ENCODE measurements at regions not wholly inside any gene's neighbourhood (a gene's known extent, or its start where the extent isn't known, plus 50 kb on each side); places are given as distances from the start of the nearest gene placed in this dataset.
"Not testable (repeated sequence)": the region's sequence is repeated elsewhere in the genome, so short reads cannot be mapped to it uniquely, and the experiment has no call there.

- no peak for DNase-seq (ENCODE audit: low read depth)
Observed at GRCh38 chr20:29313481-29313880, 1944.0 kb upstream of the DEFB115 start.

GRCh38 chr20:29314294-29314693 lies 1943.2 kb upstream of the DEFB115 start:
- no peak for TF ChIP-seq CTCF (conservative IDR thresholded peaks at IDR 0.05; ENCODE audit: control insufficient read depth, insufficient read depth, low read depth, low read length)
- no peak overlapping the region for H3K4me3 ChIP-seq (ENCODE audit: control insufficient read depth, low read depth, low read length)
- DNase-seq (ENCODE audit: low read depth), result no peak

More at GRCh38 chr20:29313481-29313880, 1944.0 kb upstream of the DEFB115 start:
- H3K4me3 ChIP-seq (ENCODE audit: control insufficient read depth, low read depth, low read length), result no peak overlapping the region
- no peak for TF ChIP-seq CTCF (conservative IDR thresholded peaks at IDR 0.05; ENCODE audit: control insufficient read depth, insufficient read depth, low read depth, low read length)

DNA sequence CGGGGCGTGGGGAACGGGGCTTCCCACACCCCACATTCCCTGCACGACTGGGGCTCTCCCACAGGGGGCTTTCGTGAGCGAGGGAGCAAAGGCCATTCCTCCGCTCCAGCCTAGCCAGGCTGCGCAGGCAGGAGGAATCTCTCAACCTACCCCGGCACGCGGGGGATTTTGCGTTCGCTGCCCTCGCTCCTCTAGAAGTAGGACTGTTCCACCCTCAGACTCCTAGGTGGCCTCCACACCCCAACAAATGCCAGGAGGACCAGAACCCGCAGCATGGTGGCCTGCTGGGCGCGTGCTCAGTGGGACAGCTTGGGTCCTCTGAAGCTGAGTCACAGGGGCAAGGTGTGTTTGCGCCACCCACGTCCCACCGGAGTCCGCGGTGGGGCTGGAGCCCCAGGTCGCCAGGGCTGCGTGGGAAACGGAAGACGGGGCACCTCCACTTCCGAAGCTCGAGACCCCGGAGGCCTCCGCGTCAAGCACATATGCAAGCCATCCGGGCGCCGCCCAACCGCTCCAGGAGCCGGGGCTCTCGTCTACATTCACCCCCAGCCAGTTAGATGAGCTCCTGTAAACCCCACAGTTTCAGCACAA lies 1938.5 kb upstream of the DEFB115 start:
- no peak for TF ChIP-seq CTCF (conservative IDR thresholded peaks at IDR 0.05; ENCODE audit: control insufficient read depth, insufficient read depth, low read depth, low read length)
- no peak overlapping the region for H3K4me3 ChIP-seq (ENCODE audit: control insufficient read depth, low read depth, low read length)
- DNase-seq (ENCODE audit: low read depth), result no peak

- no peak for DNase-seq (ENCODE audit: low read depth)
- no peak overlapping the region for H3K4me3 ChIP-seq (ENCODE audit: control insufficient read depth, low read depth, low read length)
- no peak for TF ChIP-seq CTCF (conservative IDR thresholded peaks at IDR 0.05; ENCODE audit: control insufficient read depth, insufficient read depth, low read depth, low read length)
Observed at GRCh38 chr20:29319725-29320124, 1937.7 kb upstream of the DEFB115 start.

GRCh38 chr20:29320216-29320949 lies 1937.1 kb upstream of the DEFB115 start:
- not testable (repeated sequence) for H3K4me3 ChIP-seq (ENCODE audit: control insufficient read depth, low read depth, low read length); DNase-seq (ENCODE audit: low read depth)

DNA sequence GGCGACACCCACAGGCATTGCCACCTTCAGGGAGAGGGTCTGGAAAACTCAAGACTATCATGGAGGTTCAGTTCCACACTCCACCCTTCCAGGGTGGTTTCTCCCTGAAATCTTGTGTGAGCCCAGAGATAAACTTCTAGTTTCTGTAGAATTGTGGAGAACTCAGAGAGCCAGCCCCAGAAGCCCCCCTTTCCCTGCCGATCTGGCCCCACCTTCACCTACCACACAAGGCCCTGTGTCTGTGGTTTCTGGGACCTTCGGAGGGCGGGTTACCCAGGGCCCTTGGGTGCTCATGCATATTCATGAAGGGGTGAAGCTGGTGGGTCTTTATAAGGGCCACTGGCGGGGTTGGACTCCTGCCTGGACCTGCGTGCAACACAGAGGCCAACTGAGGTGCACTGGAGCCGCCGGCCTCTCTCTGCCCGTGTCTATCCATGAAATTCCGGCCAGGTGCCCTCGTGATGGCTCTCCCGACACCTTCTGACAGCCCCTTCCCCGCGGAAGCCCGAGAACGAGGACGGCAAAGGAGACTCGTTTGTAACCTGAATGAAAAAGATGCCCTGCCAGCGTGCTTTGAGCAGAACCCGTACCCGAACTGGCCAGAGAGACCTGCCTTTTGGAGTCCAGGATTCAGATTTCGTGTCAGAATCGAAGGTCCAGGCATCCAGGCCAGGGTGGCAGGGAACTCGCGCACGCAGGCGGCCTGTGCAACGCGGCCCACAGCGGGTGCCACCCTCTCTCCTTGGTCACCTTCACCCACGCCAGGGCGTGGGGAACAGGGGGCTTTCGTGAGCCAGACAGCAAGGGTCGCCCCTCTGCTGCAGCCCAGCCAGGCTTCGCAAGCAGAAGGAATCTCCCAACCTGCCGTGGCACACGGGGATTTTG lies 1933.6 kb upstream of the DEFB115 start:
- not testable (repeated sequence) for DNase-seq (ENCODE audit: low read depth); H3K4me3 ChIP-seq (ENCODE audit: control insufficient read depth, low read depth, low read length)

- H3K4me3 ChIP-seq (ENCODE audit: control insufficient read depth, low read depth, low read length); DNase-seq (ENCODE audit: low read depth): not testable (repeated sequence)
Observed at GRCh38 chr20:29324516-29325303, 1932.8 kb upstream of the DEFB115 start.

- no peak for DNase-seq (ENCODE audit: low read depth)
- no peak for TF ChIP-seq CTCF (conservative IDR thresholded peaks at IDR 0.05; ENCODE audit: control insufficient read depth, insufficient read depth, low read depth, low read length)
- no peak overlapping the region for H3K4me3 ChIP-seq (ENCODE audit: control insufficient read depth, low read depth, low read length)
Observed at GRCh38 chr20:29325304-29325640, 1932.2 kb upstream of the DEFB115 start.

DNA sequence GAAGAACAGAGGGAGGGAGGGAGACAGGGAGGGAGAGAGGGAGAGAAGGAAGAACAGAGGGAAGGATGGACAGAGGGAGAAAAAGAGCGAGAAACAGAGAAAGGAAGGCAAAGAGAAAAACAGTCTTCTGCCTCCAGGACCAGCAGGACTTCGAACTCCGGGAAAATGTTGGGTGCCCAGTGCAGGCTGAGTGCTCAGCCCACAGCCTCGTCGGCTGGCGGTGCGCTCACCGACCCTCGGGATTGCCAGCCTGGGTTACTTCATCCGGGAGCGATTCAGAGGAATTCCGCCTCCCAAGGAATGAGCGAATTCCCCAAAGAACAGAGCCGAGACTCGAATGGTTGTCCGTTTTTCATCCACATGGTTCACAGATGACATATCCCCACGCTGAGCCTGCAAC lies 1931.7 kb upstream of the DEFB115 start:
- not testable (repeated sequence) for DNase-seq (ENCODE audit: low read depth); H3K4me3 ChIP-seq (ENCODE audit: control insufficient read depth, low read depth, low read length)
